ENCODE measurements at regions not wholly inside any gene's neighbourhood (a gene's known extent, or its start where the extent isn't known, plus 50 kb on each side); places are given as distances from the start of the nearest gene placed in this dataset.

- DNase-seq (no peak), ATAC-seq (no peak)
- TF ChIP-seq, protein P1, sequence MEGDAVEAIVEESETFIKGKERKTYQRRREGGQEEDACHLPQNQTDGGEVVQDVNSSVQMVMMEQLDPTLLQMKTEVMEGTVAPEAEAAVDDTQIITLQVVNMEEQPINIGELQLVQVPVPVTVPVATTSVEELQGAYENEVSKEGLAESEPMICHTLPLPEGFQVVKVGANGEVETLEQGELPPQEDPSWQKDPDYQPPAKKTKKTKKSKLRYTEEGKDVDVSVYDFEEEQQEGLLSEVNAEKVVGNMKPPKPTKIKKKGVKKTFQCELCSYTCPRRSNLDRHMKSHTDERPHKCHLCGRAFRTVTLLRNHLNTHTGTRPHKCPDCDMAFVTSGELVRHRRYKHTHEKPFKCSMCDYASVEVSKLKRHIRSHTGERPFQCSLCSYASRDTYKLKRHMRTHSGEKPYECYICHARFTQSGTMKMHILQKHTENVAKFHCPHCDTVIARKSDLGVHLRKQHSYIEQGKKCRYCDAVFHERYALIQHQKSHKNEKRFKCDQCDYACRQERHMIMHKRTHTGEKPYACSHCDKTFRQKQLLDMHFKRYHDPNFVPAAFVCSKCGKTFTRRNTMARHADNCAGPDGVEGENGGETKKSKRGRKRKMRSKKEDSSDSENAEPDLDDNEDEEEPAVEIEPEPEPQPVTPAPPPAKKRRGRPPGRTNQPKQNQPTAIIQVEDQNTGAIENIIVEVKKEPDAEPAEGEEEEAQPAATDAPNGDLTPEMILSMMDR (IDR thresholded peaks at IDR 0.05): no peak
- no peak overlapping the region for H3K4me3 ChIP-seq
- intact Hi-C loops (cut with DNase I): no loop called here
- H3K27me3 ChIP-seq: no peaks in the 10 kb centered on the region
- H3K36me3 ChIP-seq: no peaks in the 10 kb centered on the region
- no peak overlapping the region for H3K27ac ChIP-seq
- H3K4me1 ChIP-seq: no peaks in the 10 kb centered on the region
- peaks cover 0 to 8% of the 10 kb centered on the region in 2 donors for H3K9me3 ChIP-seq
Observed at GRCh38 chr10:83310688-83311087, 828.6 kb upstream of the GHITM start.

- TF ChIP-seq, protein P1 (IDR thresholded peaks at IDR 0.05): no peak
- no peaks in the 10 kb centered on the region for H3K4me1 ChIP-seq
- intact Hi-C loops (cut with DNase I): no loop called here
- H3K4me3 ChIP-seq: no peak overlapping the region
- no peaks in the 10 kb centered on the region for H3K27me3 ChIP-seq
- no peak overlapping the region for H3K27ac ChIP-seq
- ATAC-seq: no peak
- H3K36me3 ChIP-seq: no peaks in the 10 kb centered on the region
- peaks cover 0 to 10% of the 10 kb centered on the region in 2 donors for H3K9me3 ChIP-seq
- DNase-seq: no peak
Observed at GRCh38 chr10:83312570-83312969, 826.7 kb upstream of the GHITM start.

DNA sequence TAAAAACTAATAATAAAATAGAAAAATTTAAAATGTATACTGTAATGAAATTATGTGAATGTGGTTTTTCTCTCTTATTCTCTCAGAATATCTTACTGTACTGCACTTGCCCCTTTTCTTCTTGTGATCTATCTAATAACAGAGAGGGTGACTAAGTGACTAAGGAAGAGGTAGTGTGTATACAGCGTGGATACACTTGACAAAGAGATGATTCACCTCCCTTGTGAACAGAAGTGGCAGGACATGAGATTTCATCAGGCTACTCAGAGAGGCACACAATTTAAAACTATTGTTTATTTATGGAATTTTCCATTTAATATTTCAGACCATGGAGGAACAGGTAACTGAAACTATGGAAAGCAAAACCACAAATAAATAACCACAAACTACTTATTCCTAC, 806.6 kb upstream of the GHITM start:
- Histone ChIP-seq H3K27me3 (no peaks in the 10 kb centered on the region), H3K4me1 (no peaks in the 10 kb centered on the region), H3K4me3 (no peak overlapping the region), H3K36me3 (no peaks in the 10 kb centered on the region), H3K9me3 (peaks cover 0 to 7% of the 10 kb centered on the region in 2 donors), H3K27ac (no peak overlapping the region)
- TF ChIP-seq, protein P1 (IDR thresholded peaks at IDR 0.05): no peak
- no peak for DNase-seq
- ATAC-seq: peak; percentile 33
- intact Hi-C loops (cut with DNase I): no loop called here

- no peak overlapping the region for H3K27ac ChIP-seq
- H3K4me1 ChIP-seq: no peaks in the 10 kb centered on the region
- DNase-seq (no peak), ATAC-seq (no peak)
- H3K9me3 ChIP-seq: peaks cover 0 to 8% of the 10 kb centered on the region in 2 donors
- H3K36me3 ChIP-seq: no peaks in the 10 kb centered on the region
- no peak overlapping the region for H3K4me3 ChIP-seq
- H3K27me3 ChIP-seq: no peaks in the 10 kb centered on the region
- TF ChIP-seq, protein P1 (IDR thresholded peaks at IDR 0.05): no peak
- intact Hi-C loops (cut with DNase I): no loop called here
Observed at GRCh38 chr10:83333566-83333965, 805.7 kb upstream of the GHITM start.

- TF ChIP-seq, protein P1 (IDR thresholded peaks at IDR 0.05): no peak
- Histone ChIP-seq H3K4me1 (no peaks in the 10 kb centered on the region), H3K27me3 (no peaks in the 10 kb centered on the region), H3K4me3 (no peak overlapping the region), H3K27ac (no peak overlapping the region), H3K9me3 (peaks cover 0 to 7% of the 10 kb centered on the region in 2 donors), H3K36me3 (no peaks in the 10 kb centered on the region)
- ATAC-seq (no peak), DNase-seq (no peak)
- intact Hi-C loops (cut with DNase I): no loop called here
Observed at GRCh38 chr10:83343676-83344075, 795.6 kb upstream of the GHITM start.
